ENCODE measurements at regions not wholly inside any gene's neighbourhood (a gene's known extent, or its start where the extent isn't known, plus 50 kb on each side); places are given as distances from the start of the nearest gene placed in this dataset.
"Not testable (repeated sequence)": the region's sequence is repeated elsewhere in the genome, so short reads cannot be mapped to it uniquely, and the experiment has no call there.

DNA sequence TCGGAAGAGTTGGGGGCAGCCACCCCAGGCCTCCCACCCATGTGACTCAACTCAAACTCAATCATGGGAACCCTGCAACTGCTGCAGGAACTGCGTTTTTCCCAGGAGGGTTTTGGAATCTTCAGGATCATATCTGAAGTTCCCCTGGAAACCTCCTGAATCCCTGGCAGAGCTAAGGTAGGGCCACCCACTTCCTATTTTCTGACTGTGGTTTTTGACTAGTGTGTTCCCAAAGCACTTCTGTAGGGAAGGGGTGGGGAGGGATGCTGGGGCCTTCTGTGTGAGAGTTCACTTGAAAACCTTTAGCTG lies 127.6 kb upstream of the UNC5B start:
- DNase-seq (ENCODE audit: low read depth), result no peak

DNA sequence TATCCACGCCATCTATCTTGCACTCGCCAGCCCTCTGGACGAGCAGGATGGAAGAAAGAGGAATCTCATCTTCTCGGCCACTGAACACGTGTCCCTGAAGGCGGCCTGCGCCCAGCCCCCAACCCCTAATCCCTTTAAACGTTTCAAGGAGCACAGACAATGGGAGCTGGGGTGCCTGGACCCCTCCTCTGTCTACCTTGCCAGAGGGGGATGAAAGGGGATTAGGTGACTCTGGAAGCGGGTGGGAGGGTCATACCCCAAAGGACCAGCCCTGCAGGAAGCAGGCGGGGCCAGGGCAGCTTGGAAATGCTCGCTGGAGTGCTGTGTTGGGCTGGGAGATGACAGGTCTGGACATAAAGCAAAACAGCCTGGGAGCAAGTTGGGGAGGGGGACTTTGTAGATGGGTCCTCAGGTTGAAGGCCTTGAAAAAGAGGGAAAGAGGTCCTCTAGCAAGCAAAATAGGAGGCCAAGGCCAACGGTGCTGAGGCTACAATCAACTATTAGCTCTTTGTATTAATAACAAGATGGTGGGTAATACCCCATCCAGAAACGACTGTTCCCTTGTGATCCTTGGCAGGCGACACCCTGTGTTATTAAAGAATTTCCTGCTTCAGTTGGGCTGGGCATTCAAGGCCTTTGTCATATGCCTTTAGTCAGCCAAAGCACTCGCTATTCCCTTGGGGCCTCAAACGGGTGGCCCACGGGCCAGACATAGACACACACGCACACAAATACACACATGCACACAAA lies 126.5 kb upstream of the UNC5B start:
- DNase-seq (ENCODE audit: low read depth), result no peak

GRCh38 chr10:71086439-71087080 lies 125.8 kb upstream of the UNC5B start:
- no peak for DNase-seq (ENCODE audit: low read depth)

DNA sequence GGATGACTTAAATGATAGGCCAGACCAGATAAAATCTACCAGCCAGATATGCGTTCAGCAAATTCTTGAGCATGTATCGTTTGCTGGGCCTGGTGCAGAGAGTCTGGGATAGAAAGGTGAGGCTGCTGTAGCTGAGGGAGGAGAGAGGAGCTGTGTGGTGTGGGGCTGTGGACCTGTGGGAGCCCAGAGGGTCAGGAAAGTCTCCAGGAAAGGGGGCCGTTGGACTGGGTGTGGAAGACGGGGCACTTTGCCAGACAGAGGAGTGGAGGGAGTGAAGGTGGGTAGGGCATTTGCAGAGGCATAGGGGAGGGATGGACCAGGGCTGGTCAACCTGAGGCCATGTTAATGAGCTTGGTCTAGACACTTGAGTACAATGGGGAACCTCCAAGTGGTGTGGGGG lies 124.7 kb upstream of the UNC5B start:
- DNase-seq (ENCODE audit: low read depth), result no peak

- DNase-seq (ENCODE audit: low read depth), result no peak
Measured at GRCh38 chr10:71088054-71088453, 124.3 kb upstream of the UNC5B start.

GRCh38 chr10:71088578-71088977 lies 123.8 kb upstream of the UNC5B start:
- not testable (repeated sequence) for DNase-seq (ENCODE audit: low read depth)

DNA sequence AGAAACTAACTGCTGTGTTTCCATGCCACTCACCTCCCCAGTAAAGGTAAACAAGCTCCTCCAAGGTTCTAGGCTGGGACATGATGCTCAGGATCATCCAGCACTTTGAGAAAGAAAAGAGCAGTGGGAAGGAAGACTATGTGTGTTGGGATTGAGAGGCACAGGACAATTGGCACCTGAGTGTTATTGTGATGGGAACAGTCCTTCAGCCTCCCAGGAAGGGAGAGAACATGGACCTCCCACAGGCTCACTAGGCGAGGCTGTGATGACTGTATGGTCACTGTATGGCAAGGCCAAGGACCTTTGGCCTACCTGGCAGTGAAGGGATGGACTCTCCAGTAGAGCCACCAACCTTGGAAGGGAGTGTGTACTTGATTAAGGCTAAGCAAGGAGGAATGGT lies 123.2 kb upstream of the UNC5B start:
- no peak for DNase-seq (ENCODE audit: low read depth)

DNA sequence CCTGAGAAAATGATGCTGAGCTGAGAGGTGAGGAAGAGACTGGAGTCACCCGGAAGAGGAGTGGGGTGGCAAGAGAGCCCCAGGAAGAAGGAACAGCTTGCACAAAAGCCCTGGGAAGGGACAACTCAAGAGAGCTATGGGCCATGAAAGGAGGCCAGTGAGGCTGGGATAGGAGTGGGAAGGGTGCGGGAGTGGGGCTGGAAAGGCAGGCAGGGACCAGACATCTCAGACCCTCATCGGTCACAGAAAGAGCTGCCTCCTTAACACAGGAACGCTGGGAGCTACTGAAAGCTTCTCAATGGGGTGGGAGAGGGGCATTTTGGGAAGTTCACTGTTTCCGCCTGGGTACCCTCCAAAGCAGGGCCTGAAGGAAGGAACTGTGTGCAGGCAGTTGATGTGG lies 122.0 kb upstream of the UNC5B start:
- no peak for DNase-seq (ENCODE audit: low read depth)

- DNase-seq (ENCODE audit: low read depth), result no peak
Measured at GRCh38 chr10:71090801-71091200, 121.6 kb upstream of the UNC5B start.

- DNase-seq (ENCODE audit: low read depth), result no peak
Measured at GRCh38 chr10:71092812-71093401, 119.5 kb upstream of the UNC5B start.

DNA sequence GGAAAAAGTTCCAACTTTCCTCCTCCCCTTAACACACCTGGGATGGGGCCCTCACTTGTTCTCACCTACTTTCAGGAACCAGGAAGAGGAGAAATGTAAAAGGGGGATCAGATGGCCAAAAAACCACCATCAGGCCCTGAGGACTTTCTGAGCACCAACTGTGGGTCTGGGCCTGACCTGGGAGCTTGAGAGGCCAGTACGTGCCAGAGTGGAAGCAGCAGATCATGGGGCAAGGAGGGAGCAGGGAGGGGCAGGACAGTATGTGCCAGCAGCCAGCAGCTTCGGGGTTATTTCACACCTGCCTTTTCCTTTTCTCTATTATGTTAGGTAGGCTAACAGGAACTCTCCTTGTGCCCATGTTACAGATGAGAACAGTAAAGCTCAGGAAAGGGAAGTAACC lies 118.8 kb upstream of the UNC5B start:
- no peak for DNase-seq (ENCODE audit: low read depth)

DNA sequence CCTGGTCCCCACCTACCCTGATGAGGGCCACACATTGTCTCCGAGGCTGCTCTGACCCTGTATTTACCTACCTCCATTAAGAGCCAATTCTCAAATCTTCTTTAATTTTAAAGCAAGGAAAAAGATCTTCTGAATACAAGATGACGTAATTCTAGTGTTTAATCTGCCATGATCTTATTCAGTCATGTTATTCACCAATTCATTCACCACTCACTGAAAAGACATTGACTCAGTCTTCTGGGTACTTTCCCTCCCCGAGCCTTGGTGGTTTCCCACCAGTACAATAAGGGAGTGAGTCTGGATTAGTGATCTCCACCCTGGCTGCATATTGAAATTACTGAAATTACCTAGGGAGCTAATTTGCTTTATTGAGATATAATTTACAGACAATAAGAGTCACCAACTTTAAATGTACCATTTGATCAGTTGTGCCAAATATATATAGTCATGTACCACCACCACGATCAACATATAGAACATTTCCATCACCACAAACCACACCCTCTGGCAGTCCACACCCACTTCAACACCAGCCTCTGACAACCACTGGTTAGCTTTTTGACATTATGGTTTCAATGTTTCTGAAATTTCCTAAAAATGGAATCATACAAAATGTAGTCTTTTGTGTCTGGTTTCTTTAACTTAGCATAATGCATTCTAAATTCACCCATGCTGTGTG lies 117.5 kb upstream of the UNC5B start:
- no peak for DNase-seq (ENCODE audit: low read depth)

DNA sequence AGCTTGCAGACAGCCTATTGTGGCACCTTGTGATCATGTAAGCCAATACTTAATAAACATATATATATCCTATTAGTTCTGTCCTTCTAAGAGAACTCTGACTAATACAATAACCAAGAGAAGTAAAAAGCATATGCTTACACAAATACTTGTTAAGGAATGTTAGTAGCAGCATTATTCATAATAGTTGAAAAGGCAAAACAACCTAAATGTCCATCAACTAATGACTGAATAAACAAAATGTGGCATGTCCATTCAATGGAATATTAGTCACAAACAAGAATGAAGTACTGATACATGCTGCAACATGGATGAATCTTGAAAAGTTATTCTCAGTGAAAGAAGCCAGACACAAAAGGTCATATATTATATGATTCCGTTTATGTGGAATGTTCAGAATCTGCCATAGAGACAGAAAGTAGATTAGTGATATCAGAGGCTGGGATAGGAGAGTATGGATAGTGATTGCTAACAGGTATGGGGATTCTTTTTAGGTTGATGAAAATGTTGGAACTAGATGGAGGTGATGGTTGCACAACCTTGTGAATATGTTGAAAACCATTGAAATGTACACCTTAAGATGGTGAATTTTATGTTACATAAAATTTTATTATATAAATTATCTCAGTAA lies 112.5 kb upstream of the UNC5B start:
- no peak for DNase-seq (ENCODE audit: low read depth)

GRCh38 chr10:71103961-71104360 lies 108.4 kb upstream of the UNC5B start:
- DNase-seq (ENCODE audit: low read depth), result no peak

DNA sequence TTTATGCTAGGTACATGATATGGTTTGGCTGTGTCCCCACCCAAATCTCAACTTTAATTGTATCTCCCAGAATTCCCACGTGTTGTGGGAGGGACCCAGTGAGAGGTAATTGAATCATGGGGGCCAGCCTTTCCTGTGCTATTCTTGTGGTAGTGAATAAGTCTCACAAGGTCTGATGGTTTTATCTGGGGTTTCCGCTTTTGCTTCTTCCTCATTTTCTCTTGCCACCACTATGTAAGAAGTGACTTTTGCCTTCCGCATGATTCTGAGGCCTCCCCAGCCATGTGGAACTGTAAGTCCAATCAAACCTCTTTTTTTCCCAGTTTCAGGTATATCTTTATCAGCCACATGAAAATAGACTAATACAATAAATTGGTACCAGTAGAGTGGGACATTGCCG lies 106.2 kb upstream of the UNC5B start:
- DNase-seq (ENCODE audit: low read depth), result peak; percentile 45

DNA sequence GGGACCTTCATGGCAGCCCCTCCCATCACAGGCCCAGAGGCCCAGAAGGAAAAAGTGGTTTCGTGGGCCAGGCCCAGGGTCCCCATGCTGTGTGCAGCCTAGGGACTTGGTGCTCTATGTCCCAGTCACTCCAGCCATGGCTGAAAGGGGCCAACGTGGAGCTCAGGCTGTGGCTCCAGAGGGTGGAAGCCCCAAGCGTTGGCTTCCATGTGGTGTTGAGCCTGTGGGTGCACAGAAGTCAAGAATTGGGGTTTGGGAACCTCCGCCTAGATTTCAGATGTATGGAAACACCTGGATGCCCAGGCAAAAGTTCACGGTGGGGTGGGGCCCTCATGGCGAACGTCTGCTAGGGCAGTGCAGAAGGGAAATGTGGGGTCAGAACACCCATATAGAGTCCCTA lies 105.3 kb upstream of the UNC5B start:
- not testable (repeated sequence) for DNase-seq (ENCODE audit: low read depth)

DNA sequence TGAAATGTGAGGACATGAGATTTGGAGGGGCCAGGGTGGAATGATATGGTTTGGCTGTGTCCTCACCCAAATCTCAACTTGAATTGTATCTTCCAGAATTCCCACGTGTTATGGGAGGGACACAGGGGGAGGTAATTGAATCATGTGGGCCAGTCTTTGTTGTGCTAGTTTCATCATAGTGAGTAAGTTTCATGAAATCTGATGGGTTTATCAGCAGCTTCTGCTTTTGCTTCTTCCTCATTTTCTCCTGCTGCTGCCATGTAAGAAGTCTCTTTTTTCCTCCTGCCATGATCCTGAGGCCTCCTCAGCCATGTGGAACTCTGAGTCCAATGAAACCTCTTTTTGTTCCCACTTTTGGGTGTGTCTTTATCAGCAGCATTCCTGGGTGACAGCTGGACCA lies 104.3 kb upstream of the UNC5B start:
- DNase-seq (ENCODE audit: low read depth), result not testable (repeated sequence)

DNA sequence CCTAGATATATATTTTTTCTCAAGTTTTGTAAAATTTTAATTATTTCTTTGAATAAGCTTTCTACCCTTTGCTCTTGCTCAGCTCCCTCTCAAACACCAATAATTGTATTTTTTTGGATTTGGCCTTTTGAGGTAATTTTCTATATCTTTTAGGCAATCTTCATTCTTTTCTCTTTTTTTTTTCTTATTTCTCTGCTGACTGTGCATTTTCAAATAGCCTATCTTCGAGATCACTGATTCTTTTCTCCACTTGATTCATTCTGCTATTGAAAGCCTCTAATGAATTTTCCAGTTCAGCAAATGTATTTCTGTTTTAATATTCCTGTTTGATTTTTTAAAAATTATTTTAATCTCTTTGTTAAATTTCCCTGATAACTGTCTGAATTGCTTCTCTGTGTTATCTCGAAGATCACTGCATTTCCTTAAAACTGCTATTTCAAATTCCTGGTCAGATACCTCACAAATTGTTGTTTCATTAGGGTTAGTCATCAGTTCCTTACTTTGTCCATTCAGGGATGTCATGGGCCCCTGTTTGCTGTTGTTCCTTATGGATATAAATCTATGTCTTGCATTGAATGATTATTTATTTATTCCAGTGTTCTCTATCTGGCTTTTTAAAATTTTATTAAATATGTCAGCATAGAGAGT lies 100.1 kb upstream of the UNC5B start:
- DNase-seq (ENCODE audit: low read depth), result no peak

- no peak for DNase-seq (ENCODE audit: low read depth)
Measured at GRCh38 chr10:71116426-71116825, 95.9 kb upstream of the UNC5B start.

- not testable (repeated sequence) for DNase-seq (ENCODE audit: low read depth)
Measured at GRCh38 chr10:71117589-71117988, 94.8 kb upstream of the UNC5B start.

GRCh38 chr10:71123023-71123422 lies 89.3 kb upstream of the UNC5B start:
- no peak for DNase-seq (ENCODE audit: low read depth)

Data from CMK (cell line).